Stimulated activated effector memory CD8-positive, alpha-beta T cell treated with anti-CD3 and anti-CD28 coated beads, Interleukin-12 subunit alpha, Interleukin-12 subunit beta, amount 100 ng/mL, for 72 hours (primary cell): ENCODE measurements at regions not wholly inside any gene's neighbourhood (a gene's known extent, or its start where the extent isn't known, plus 50 kb on each side); places are given as distances from the start of the nearest gene placed in this dataset.

Source experiments
- ATAC-seq: fragments of 150-1000 bp; cut with Tn5 transposase; 2 replicates; pipeline ENCODE4 v1.10.0; 2021
- DNase-seq, 2 donors: peaks; one replicate each; pipeline ENCODE4 v3.0.0; 2021 to 2022; ENCODE audit warnings: low spot score in 2 of 2
- H3K27ac Mint-ChIP-seq: one replicate; pipeline ENCODE4 v1.8.0; 2022; ENCODE audit warnings: mild to moderate bottlenecking, mixed read lengths
- H3K36me3 Mint-ChIP-seq: one replicate; pipeline ENCODE4 v1.8.0; 2022; ENCODE audit warnings: mild to moderate bottlenecking, mixed read lengths
- H3K4me1 Mint-ChIP-seq: one replicate; pipeline ENCODE4 v1.8.0; 2022; ENCODE audit warnings: mixed read lengths
- H3K4me3 Mint-ChIP-seq: one replicate; pipeline ENCODE4 v1.8.0; 2022; ENCODE audit warnings: mild to moderate bottlenecking, mixed read lengths
- H3K9me3 Mint-ChIP-seq: one replicate; pipeline ENCODE4 v1.8.0; 2022; ENCODE audit warnings: mixed read lengths

- H3K27ac Mint-ChIP-seq, result no peak overlapping the region
- no peak for DNase-seq
- no peaks in the 10 kb centered on the region for H3K36me3 Mint-ChIP-seq
- no peaks in the 10 kb centered on the region for H3K4me1 Mint-ChIP-seq
- H3K9me3 Mint-ChIP-seq, result no peaks in the 10 kb centered on the region
- no peak for ATAC-seq
- no peak overlapping the region for H3K4me3 Mint-ChIP-seq
Measured at GRCh38 chr11:112519751-112520150, 259.1 kb upstream of the PLET1 start.

DNA sequence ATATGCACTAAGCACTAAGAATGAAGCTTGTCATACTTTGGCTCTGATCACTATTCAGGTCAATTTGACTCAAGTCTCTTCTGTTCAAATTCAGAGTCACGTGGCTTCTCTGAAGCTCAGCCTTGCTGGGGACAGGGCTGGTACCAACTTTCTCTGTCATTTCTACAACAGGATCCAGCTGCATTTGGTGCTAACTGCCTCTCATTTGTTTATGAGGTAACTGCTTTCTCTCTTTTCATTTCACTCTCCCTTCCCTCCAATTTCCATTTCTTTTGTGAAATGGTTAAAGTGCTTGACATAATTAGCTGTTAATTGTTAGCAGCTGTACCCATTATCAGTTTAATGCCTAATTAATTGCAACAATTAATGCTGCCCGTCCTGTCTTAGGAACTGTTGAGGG lies 259.7 kb upstream of the PLET1 start:
- DNase-seq (no peak), ATAC-seq (no peak)
- no peaks in the 10 kb centered on the region for H3K9me3 Mint-ChIP-seq
- no peaks in the 10 kb centered on the region for H3K4me1 Mint-ChIP-seq
- H3K27ac Mint-ChIP-seq, result no peak overlapping the region
- no peaks in the 10 kb centered on the region for H3K36me3 Mint-ChIP-seq
- no peak overlapping the region for H3K4me3 Mint-ChIP-seq

DNA sequence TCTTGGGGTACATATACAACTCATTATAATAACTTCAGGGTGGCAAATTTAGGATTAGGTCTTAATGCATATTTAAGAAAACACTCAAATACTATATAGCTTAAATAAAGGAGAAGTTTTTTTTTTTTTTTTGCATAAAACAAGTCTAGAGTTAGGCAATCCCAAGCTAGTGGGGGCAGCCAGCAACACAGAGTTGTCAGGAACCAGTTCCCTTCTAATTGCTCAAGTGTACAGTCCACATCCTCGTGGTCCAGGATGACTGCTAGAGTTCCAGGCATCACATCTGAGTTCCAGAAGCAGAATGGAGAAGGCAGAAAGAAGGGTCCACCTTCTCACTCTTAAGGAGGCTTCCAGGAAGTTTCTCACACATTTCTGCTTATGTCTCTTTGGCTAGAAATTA lies 261.9 kb upstream of the PLET1 start:
- no peaks in the 10 kb centered on the region for H3K36me3 Mint-ChIP-seq
- no peak overlapping the region for H3K4me3 Mint-ChIP-seq

GRCh38 chr11:112523031-112523430 lies 262.4 kb upstream of the PLET1 start:
- H3K27ac Mint-ChIP-seq, result no peak overlapping the region
- no peak overlapping the region for H3K4me3 Mint-ChIP-seq
- H3K9me3 Mint-ChIP-seq, result no peaks in the 10 kb centered on the region
- DNase-seq (no peak), ATAC-seq (no peak)
- peaks cover 6% of the 10 kb centered on the region for H3K4me1 Mint-ChIP-seq
- no peaks in the 10 kb centered on the region for H3K36me3 Mint-ChIP-seq

More for the DNA sequence above, 261.9 kb upstream of the PLET1 start:
- no peaks in the 10 kb centered on the region for H3K9me3 Mint-ChIP-seq
- peaks cover 6% of the 10 kb centered on the region for H3K4me1 Mint-ChIP-seq
- ATAC-seq (no peak), DNase-seq (no peak)
- H3K27ac Mint-ChIP-seq, result no peak overlapping the region

- Mint-ChIP-seq H3K36me3 (no peaks in the 10 kb centered on the region), H3K9me3 (no peaks in the 10 kb centered on the region), H3K4me3 (no peak overlapping the region), H3K4me1 (peaks cover 6% of the 10 kb centered on the region), H3K27ac (no peak overlapping the region)
- ATAC-seq, result no peak
- no peak for DNase-seq
Measured at GRCh38 chr11:112523477-112523876, 262.8 kb upstream of the PLET1 start.

DNA sequence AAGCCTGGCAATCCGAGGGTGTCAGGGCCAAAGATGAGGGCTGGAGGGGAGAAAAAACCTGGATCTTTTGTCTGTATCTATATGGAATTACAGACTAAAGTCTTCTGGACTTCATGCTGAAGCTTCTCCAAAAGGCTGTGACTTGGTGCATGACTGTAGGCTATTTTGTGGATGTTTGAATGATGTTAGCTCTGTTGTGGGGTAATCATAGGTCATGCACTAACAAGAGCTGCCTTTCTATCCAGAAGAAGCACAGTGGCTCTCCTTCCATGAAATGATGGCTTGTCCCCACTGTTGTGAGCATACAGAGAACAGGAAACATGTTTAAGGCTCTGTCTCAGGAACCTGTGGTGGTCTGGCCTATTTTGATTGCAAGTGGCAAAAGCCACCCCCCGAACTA lies 263.3 kb upstream of the PLET1 start:
- Mint-ChIP-seq H3K27ac (no peak overlapping the region), H3K4me1 (peaks cover 6% of the 10 kb centered on the region), H3K36me3 (no peaks in the 10 kb centered on the region), H3K9me3 (no peaks in the 10 kb centered on the region), H3K4me3 (no peak overlapping the region)
- DNase-seq, result no peak
- ATAC-seq, result no peak

- DNase-seq (no peak), ATAC-seq (no peak)
- H3K9me3 Mint-ChIP-seq, result no peaks in the 10 kb centered on the region
- H3K36me3 Mint-ChIP-seq, result no peaks in the 10 kb centered on the region
- no peak overlapping the region for H3K4me3 Mint-ChIP-seq
- H3K27ac Mint-ChIP-seq, result no peak overlapping the region
- peaks cover 6% of the 10 kb centered on the region for H3K4me1 Mint-ChIP-seq
Measured at GRCh38 chr11:112524798-112525197, 264.1 kb upstream of the PLET1 start.

- Mint-ChIP-seq H3K36me3 (no peaks in the 10 kb centered on the region), H3K27ac (no peak overlapping the region), H3K4me1 (peaks cover 6% of the 10 kb centered on the region), H3K9me3 (no peaks in the 10 kb centered on the region), H3K4me3 (no peak overlapping the region)
- no peak for DNase-seq
- no peak for ATAC-seq
Measured at GRCh38 chr11:112525270-112525669, 264.6 kb upstream of the PLET1 start.

DNA sequence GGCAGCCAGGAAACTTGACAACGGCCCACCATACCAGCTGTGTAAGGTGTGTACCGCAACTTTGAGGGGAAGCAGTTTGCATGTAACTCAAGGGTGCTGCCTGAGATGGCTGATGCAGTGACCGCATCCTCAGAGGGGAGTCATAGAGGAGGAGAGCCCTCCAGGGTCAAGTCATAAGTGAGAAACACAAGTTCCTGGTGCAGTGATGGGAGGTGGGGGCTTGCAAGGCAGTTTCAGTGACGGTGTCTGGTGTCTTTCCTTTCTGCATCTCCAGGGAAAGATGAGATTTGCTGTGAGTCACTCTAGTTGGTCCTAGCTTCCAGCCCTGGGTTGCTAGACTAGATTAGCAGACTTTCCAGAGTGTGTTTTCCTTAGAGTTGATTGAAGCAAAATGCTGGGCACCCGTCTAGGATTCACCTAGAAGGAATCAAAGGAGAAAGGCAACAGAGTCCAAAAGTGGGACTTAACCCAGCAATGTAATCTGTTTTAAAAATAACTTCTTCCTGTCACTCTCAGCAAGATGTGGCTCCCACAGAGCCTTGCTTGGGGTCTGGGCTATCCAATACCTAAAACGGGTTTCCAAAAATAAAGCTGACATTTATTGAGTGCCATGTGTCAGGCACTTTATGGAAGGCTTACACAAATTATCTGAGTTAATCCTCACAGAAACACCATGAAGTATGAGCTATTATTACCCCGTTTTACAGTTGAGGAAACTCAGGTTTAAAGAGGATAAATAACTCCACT lies 265.4 kb upstream of the PLET1 start:
- no peak for ATAC-seq
- Mint-ChIP-seq H3K9me3 (no peaks in the 10 kb centered on the region), H3K27ac (no peak overlapping the region), H3K4me3 (no peak overlapping the region), H3K4me1 (peaks cover 6% of the 10 kb centered on the region), H3K36me3 (no peaks in the 10 kb centered on the region)
- no peak for DNase-seq

GRCh38 chr11:112526699-112527416 lies 266.2 kb upstream of the PLET1 start:
- DNase-seq, result no peak
- no peak overlapping the region for H3K4me3 Mint-ChIP-seq
- peak; percentile 84 for ATAC-seq

DNA sequence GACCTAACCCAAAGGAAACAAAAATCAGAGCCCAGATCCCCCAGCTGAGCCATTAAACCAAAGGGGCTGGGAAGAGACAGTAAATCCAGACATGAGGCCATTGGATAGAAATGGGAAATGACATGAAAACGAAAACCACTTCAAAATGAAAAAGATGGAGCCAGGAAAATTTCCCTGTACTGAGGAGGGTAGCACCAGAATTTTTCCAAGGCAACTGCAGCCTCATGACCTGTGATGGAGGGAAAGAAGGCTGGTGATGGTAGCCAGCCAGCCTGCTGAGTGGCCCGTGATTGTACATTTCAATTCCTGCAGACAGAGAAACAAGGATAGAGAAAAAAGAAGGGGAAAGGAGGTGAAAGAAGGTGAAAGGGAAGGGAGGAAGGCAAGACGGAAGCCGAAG lies 268.4 kb upstream of the PLET1 start:
- H3K36me3 Mint-ChIP-seq, result no peaks in the 10 kb centered on the region
- H3K4me1 Mint-ChIP-seq, result peaks cover 6% of the 10 kb centered on the region
- H3K27ac Mint-ChIP-seq, result no peak overlapping the region
- no peak for DNase-seq
- no peak overlapping the region for H3K4me3 Mint-ChIP-seq
- H3K9me3 Mint-ChIP-seq, result no peaks in the 10 kb centered on the region
- ATAC-seq, result no peak

More at GRCh38 chr11:112526699-112527416, 266.2 kb upstream of the PLET1 start:
- Mint-ChIP-seq H3K27ac (no peak overlapping the region), H3K9me3 (no peaks in the 10 kb centered on the region), H3K36me3 (no peaks in the 10 kb centered on the region), H3K4me1 (peaks cover 6% of the 10 kb centered on the region)

GRCh38 chr11:112532506-112532905 lies 271.8 kb upstream of the PLET1 start:
- DNase-seq (no peak), ATAC-seq (no peak)
- Mint-ChIP-seq H3K36me3 (no peaks in the 10 kb centered on the region), H3K9me3 (no peaks in the 10 kb centered on the region), H3K4me1 (no peaks in the 10 kb centered on the region), H3K27ac (no peak overlapping the region), H3K4me3 (no peak overlapping the region)

DNA sequence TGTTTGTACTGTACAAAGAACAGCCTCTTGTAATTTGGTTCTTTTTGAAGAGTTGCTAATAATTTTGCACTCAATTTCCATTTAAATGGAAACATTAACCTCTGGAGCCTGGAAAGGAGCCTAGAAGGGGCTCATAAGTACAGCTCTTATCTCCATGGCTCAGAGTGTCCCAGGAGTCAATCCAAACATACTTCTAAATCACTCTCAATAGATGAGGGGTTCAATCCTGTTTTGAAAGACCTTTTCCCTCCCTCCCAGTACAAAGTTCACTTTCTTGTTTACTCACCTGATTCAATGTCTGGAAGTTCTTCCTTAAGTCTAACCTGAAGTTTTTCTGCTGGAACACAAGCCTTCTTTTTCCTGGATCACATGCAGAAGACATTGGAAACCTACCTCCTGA lies 273.0 kb upstream of the PLET1 start:
- ATAC-seq, result no peak
- no peak for DNase-seq
- Mint-ChIP-seq H3K27ac (no peak overlapping the region), H3K4me1 (no peaks in the 10 kb centered on the region), H3K36me3 (no peaks in the 10 kb centered on the region), H3K4me3 (no peak overlapping the region), H3K9me3 (no peaks in the 10 kb centered on the region)

DNA sequence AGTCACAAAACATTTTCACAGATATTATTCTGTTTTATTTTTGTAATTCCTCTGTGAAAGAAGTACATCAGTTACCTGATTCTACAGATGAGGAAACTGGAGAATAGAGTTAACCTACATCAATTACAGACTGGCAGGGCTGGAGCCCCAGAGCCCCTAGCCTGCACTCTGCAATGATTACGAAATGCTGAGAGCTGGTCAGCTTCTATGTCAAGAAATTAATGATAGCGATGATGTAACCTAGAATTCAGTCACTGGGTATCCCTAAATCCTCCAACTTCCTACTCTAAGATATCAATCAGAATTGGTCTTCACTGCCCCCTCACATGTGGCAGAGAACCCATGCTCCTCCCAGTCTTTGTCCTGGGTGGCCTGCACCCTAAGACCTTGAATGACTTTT lies 273.5 kb upstream of the PLET1 start:
- Mint-ChIP-seq H3K4me1 (peaks cover 2% of the 10 kb centered on the region), H3K27ac (no peak overlapping the region), H3K4me3 (no peak overlapping the region), H3K36me3 (no peaks in the 10 kb centered on the region), H3K9me3 (no peaks in the 10 kb centered on the region)
- DNase-seq (no peak), ATAC-seq (no peak)

GRCh38 chr11:112537026-112537425 lies 276.4 kb upstream of the PLET1 start:
- no peak for DNase-seq
- ATAC-seq, result no peak
- Mint-ChIP-seq H3K27ac (no peak overlapping the region), H3K4me3 (no peak overlapping the region), H3K4me1 (peaks cover 10% of the 10 kb centered on the region), H3K36me3 (no peaks in the 10 kb centered on the region), H3K9me3 (no peaks in the 10 kb centered on the region)

GRCh38 chr11:112537846-112538330 lies 277.2 kb upstream of the PLET1 start:
- peak; percentile 72 for ATAC-seq
- peaks cover 10% of the 10 kb centered on the region for H3K4me1 Mint-ChIP-seq
- no peak overlapping the region for H3K4me3 Mint-ChIP-seq
- H3K9me3 Mint-ChIP-seq, result no peaks in the 10 kb centered on the region
- DNase-seq, result no peak
- H3K36me3 Mint-ChIP-seq, result no peaks in the 10 kb centered on the region
- H3K27ac Mint-ChIP-seq, result no peak overlapping the region
